Uterus (tissue), 2 donors: ENCODE measurements at regions not wholly inside any gene's neighbourhood (a gene's known extent, or its start where the extent isn't known, plus 50 kb on each side); places are given as distances from the start of the nearest gene placed in this dataset.

Source experiments
- POLR2A ChIP-seq, 2 donors: fragments of 450-650 bp; IDR thresholded peaks; one replicate each; pipeline ENCODE4 v1.6.1; 2016; ENCODE audit warnings: antibody characterized with exemption in 2 of 2, mild to moderate bottlenecking in 1 of 2, moderate library complexity in 1 of 2
- TF ChIP-seq, protein P1 (sequence below), 4 experiments: fragments of 200-600 bp in 2 of 4; fragments of 450-650 bp in 2 of 4; sonication (generic) in 2 of 4; IDR thresholded peaks; one replicate each; pipeline ENCODE4 v1.5.1; 2016 to 2019; ENCODE audit warnings: antibody characterized with exemption in 4 of 4, mild to moderate bottlenecking in 2 of 4, moderate library complexity in 1 of 4

DNA sequence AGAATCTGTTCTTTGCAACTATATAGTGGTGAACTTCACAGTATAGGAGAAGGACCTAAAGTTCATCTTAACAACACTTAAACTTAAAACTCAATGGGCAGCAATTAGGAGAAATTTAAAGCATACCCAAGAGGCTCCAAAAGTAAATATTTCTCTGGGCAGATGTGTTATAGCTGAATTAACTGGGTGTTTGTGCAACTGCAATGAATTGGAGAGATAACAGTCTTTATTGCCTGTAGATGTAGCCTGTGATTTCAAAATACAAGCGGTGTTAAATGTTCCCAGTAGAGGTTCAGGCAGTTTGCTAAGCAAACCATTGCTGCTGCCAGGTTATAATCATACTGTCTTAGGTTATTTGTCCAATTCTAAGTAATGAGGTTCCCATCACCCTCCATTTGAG is 294.1 kb upstream of the MTNR1B start:
- TF ChIP-seq, protein P1, sequence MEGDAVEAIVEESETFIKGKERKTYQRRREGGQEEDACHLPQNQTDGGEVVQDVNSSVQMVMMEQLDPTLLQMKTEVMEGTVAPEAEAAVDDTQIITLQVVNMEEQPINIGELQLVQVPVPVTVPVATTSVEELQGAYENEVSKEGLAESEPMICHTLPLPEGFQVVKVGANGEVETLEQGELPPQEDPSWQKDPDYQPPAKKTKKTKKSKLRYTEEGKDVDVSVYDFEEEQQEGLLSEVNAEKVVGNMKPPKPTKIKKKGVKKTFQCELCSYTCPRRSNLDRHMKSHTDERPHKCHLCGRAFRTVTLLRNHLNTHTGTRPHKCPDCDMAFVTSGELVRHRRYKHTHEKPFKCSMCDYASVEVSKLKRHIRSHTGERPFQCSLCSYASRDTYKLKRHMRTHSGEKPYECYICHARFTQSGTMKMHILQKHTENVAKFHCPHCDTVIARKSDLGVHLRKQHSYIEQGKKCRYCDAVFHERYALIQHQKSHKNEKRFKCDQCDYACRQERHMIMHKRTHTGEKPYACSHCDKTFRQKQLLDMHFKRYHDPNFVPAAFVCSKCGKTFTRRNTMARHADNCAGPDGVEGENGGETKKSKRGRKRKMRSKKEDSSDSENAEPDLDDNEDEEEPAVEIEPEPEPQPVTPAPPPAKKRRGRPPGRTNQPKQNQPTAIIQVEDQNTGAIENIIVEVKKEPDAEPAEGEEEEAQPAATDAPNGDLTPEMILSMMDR (IDR thresholded peaks at IDR 0.05): no peak
- no peak for TF ChIP-seq POLR2A (IDR thresholded peaks at IDR 0.05)
